Trophoblast cell (in vitro differentiated cells and primary cell): ENCODE measurements at regions not wholly inside any gene's neighbourhood (a gene's known extent, or its start where the extent isn't known, plus 50 kb on each side); places are given as distances from the start of the nearest gene placed in this dataset.

Experiments used
- DNase-seq, 2 donors: peaks; one replicate each; pipeline ENCODE4 v3.0.0-alpha.2; 2016
- H2AFZ ChIP-seq: 2 replicates; pipeline ENCODE4 v1.6.1; 2013; ENCODE audit warnings: low read length, moderate library complexity, mild to moderate bottlenecking; ENCODE audit not compliant: insufficient read depth, poor library complexity
- H2AK5ac ChIP-seq: 2 replicates; pipeline ENCODE4 v1.6.1; 2013; ENCODE audit warnings: mild to moderate bottlenecking, low read length
- H2BK120ac ChIP-seq: 2 replicates; pipeline ENCODE4 v1.6.1; 2013; ENCODE audit warnings: low read length, mild to moderate bottlenecking, moderate library complexity; ENCODE audit not compliant: insufficient read depth, poor library complexity
- H2BK12ac ChIP-seq: 2 replicates; pipeline ENCODE4 v1.6.1; 2013; ENCODE audit warnings: mild to moderate bottlenecking, low read length, moderate library complexity
- H2BK5ac ChIP-seq: 2 replicates; pipeline ENCODE4 v1.6.1; 2013; ENCODE audit warnings: low read length, low read depth, moderate library complexity, mild to moderate bottlenecking; ENCODE audit not compliant: poor library complexity
- H3K14ac ChIP-seq: 2 replicates; pipeline ENCODE4 v1.6.1; 2013; ENCODE audit warnings: mild to moderate bottlenecking, low read length
- H3K18ac ChIP-seq: 2 replicates; pipeline ENCODE4 v1.6.1; 2013; ENCODE audit warnings: mild to moderate bottlenecking, low read length
- H3K23ac ChIP-seq: 2 replicates; pipeline ENCODE4 v1.6.1; 2013; ENCODE audit warnings: low read length
- H3K27ac ChIP-seq: 2 replicates; pipeline ENCODE4 v1.5.1; 2013; ENCODE audit warnings: low read depth, mild to moderate bottlenecking, inconsistent platforms, low read length, moderate library complexity
- H3K27me3 ChIP-seq: 2 replicates; pipeline ENCODE4 v1.6.1; 2013; ENCODE audit warnings: inconsistent platforms, mild to moderate bottlenecking, low read length, moderate library complexity; ENCODE audit not compliant: insufficient read depth
- H3K36me3 ChIP-seq, 2 experiments: 1 replicate in 1 of 2; 2 replicates in 1 of 2; pipeline ENCODE4 v1.6.1; 2013; ENCODE audit warnings: low read length in 2 of 2, mild to moderate bottlenecking in 2 of 2, moderate library complexity in 1 of 2; ENCODE audit not compliant: insufficient read depth in 2 of 2, control insufficient read depth in 1 of 2
- H3K4ac ChIP-seq: 2 replicates; pipeline ENCODE4 v1.6.1; 2013; ENCODE audit warnings: low read depth, mild to moderate bottlenecking, low read length, moderate library complexity
- H3K4me1 ChIP-seq, 2 experiments: 1 replicate in 1 of 2; 2 replicates in 1 of 2; pipeline ENCODE4 v1.6.1; 2013; ENCODE audit warnings: low read length in 2 of 2, mild to moderate bottlenecking in 2 of 2, moderate library complexity in 1 of 2; ENCODE audit not compliant: insufficient read depth in 2 of 2, control insufficient read depth in 1 of 2
- H3K4me2 ChIP-seq: 2 replicates; pipeline ENCODE4 v1.6.1; 2013; ENCODE audit warnings: inconsistent platforms, mild to moderate bottlenecking, low read length, moderate library complexity
- H3K4me3 ChIP-seq: 2 replicates; pipeline ENCODE4 v1.5.1; 2013; ENCODE audit warnings: mild to moderate bottlenecking, low read depth, low read length, inconsistent platforms
- H3K79me1 ChIP-seq: one replicate; pipeline ENCODE4 v1.6.1; 2013; ENCODE audit warnings: low read length
- H3K79me2 ChIP-seq: 2 replicates; pipeline ENCODE4 v1.6.1; 2013; ENCODE audit warnings: low read length, mild to moderate bottlenecking; ENCODE audit not compliant: control insufficient read depth, insufficient read depth, poor library complexity
- H3K9ac ChIP-seq: 2 replicates; pipeline ENCODE4 v1.6.1; 2013; ENCODE audit warnings: mild to moderate bottlenecking, low read length
- H3K9me3 ChIP-seq: 2 replicates; pipeline ENCODE4 v1.6.1; 2013; ENCODE audit warnings: low read depth, mild to moderate bottlenecking, control low read depth, inconsistent platforms, low read length; ENCODE audit not compliant: insufficient read depth
- H4K12ac ChIP-seq: 2 replicates; pipeline ENCODE4 v1.6.1; 2013; ENCODE audit warnings: low read depth, mild to moderate bottlenecking, low read length, moderate library complexity
- H4K8ac ChIP-seq: 2 replicates; pipeline ENCODE4 v1.6.1; 2013; ENCODE audit warnings: low read depth, mild to moderate bottlenecking, low read length, moderate library complexity
- H4K91ac ChIP-seq: one replicate; pipeline ENCODE4 v1.6.1; 2013; ENCODE audit warnings: low read depth, mild to moderate bottlenecking, low read length, moderate library complexity
- WGBS: extraction: QIAGEN DNeasy Blood & Tissue Kit; methylation state at CpG from one replicate; pipeline ENCODE4 v1.1.7; 2013; ENCODE audit warnings: missing lambda C conversion rate; ENCODE audit not compliant: insufficient read length, insufficient coverage; ENCODE audit errors: extremely low coverage; 5-methylcytosine and 5-hydroxymethylcytosine counted together

- no peak overlapping the region for H4K12ac ChIP-seq
- H2BK12ac ChIP-seq, result no peak overlapping the region
- no peaks in the 10 kb centered on the region for H3K27me3 ChIP-seq
- H3K9me3 ChIP-seq, result no peaks in the 10 kb centered on the region
- H3K9ac ChIP-seq, result no peak overlapping the region
- no peak overlapping the region for H3K4me3 ChIP-seq
- no peaks in the 10 kb centered on the region for H3K79me2 ChIP-seq
- H3K27ac ChIP-seq, result no peak overlapping the region
- H2AFZ ChIP-seq, result no peak overlapping the region
- H3K4me2 ChIP-seq, result no peak overlapping the region
- no peaks in the 10 kb centered on the region for H3K79me1 ChIP-seq
- no peak overlapping the region for H2BK5ac ChIP-seq
- H4K91ac ChIP-seq, result no peak overlapping the region
- no peaks in the 10 kb centered on the region for H3K36me3 ChIP-seq
- no peak for DNase-seq
- no peak overlapping the region for H3K18ac ChIP-seq
- no CpG with 5 or more reads among the region's 2 CpGs for WGBS
- H3K23ac ChIP-seq, result no peak overlapping the region
- no peaks in the 10 kb centered on the region for H3K4me1 ChIP-seq
- H4K8ac ChIP-seq, result no peak overlapping the region
- H3K4ac ChIP-seq, result no peak overlapping the region
- H2AK5ac ChIP-seq, result no peak overlapping the region
- H2BK120ac ChIP-seq, result no peak overlapping the region
- H3K14ac ChIP-seq, result no peak overlapping the region
Observed at GRCh38 chr4:111696505-111696904, 448.7 kb upstream of the FAM241A start.

GRCh38 chr4:111697176-111697942 lies 447.9 kb upstream of the FAM241A start:
- H3K9me3 ChIP-seq, result no peaks in the 10 kb centered on the region
- no peak overlapping the region for H2AK5ac ChIP-seq
- no peaks in the 10 kb centered on the region for H3K79me2 ChIP-seq
- H4K91ac ChIP-seq, result no peak overlapping the region
- H4K12ac ChIP-seq, result no peak overlapping the region
- WGBS, result no CpG with 5 or more reads among the region's 2 CpGs
- no peak overlapping the region for H3K4me3 ChIP-seq
- no peak overlapping the region for H2BK5ac ChIP-seq
- H3K14ac ChIP-seq, result no peak overlapping the region
- no peak overlapping the region for H4K8ac ChIP-seq
- H3K4me1 ChIP-seq, result no peaks in the 10 kb centered on the region
- H3K79me1 ChIP-seq, result no peaks in the 10 kb centered on the region
- no peak overlapping the region for H2BK120ac ChIP-seq
- no peak overlapping the region for H3K4ac ChIP-seq
- no peak for DNase-seq
- H3K4me2 ChIP-seq, result no peak overlapping the region
- no peaks in the 10 kb centered on the region for H3K36me3 ChIP-seq
- no peak overlapping the region for H3K18ac ChIP-seq
- no peak overlapping the region for H3K27ac ChIP-seq
- H2BK12ac ChIP-seq, result no peak overlapping the region
- no peak overlapping the region for H3K23ac ChIP-seq
- no peak overlapping the region for H2AFZ ChIP-seq
- H3K27me3 ChIP-seq, result no peaks in the 10 kb centered on the region
- no peak overlapping the region for H3K9ac ChIP-seq

DNA sequence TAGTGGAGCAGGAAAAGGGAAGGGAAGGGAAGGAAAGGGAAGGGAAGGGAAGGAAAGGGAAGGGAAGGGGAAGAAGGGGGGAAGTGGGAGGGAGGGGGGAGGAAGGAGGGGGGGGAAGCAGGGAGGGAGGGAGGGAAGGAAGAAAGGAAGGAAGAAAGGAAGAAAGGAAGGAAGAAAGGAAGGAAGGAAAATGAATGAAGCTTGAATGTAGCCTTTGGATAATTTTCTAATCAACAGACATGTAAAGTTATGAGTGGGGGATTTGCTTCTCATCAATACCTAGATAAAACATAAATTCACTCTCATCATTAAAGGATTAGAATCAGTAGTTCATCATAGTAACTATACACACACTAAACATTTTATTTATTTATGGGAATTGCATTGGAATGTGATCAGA lies 446.9 kb upstream of the FAM241A start:
- H4K12ac ChIP-seq, result no peak overlapping the region
- no peak overlapping the region for H4K8ac ChIP-seq
- H3K36me3 ChIP-seq, result no peaks in the 10 kb centered on the region
- DNase-seq, result no peak
- H3K4ac ChIP-seq, result no peak overlapping the region
- H3K4me1 ChIP-seq, result no peaks in the 10 kb centered on the region
- H3K79me2 ChIP-seq, result no peaks in the 10 kb centered on the region
- H3K4me2 ChIP-seq, result no peak overlapping the region
- H2BK5ac ChIP-seq, result no peak overlapping the region
- no peak overlapping the region for H2BK12ac ChIP-seq
- no peak overlapping the region for H3K23ac ChIP-seq
- H4K91ac ChIP-seq, result no peak overlapping the region
- no peak overlapping the region for H3K27ac ChIP-seq
- no peaks in the 10 kb centered on the region for H3K27me3 ChIP-seq
- no peak overlapping the region for H3K4me3 ChIP-seq
- H2BK120ac ChIP-seq, result no peak overlapping the region
- H2AK5ac ChIP-seq, result no peak overlapping the region
- no peaks in the 10 kb centered on the region for H3K79me1 ChIP-seq
- no peak overlapping the region for H3K14ac ChIP-seq
- H3K9me3 ChIP-seq, result no peaks in the 10 kb centered on the region
- H3K9ac ChIP-seq, result no peak overlapping the region
- no peak overlapping the region for H2AFZ ChIP-seq
- H3K18ac ChIP-seq, result no peak overlapping the region

DNA sequence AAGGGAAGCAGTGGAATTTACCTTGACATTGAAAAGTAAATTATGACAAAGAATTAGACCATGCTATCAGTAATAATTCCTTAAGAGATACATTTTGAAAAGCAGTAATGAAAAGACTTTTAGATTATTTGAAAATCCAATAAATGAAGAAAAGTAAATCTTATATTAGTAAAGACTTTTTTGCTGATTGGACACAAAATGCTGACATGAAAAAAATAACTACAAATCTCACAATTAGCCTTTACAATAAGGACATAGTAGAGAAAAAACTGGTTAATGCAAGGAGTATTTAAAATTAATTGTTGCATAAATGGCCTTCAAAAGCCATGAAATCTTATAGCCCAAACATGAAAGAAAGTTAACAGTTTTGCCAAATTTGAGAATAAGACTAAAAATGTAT lies 446.1 kb upstream of the FAM241A start:
- no peak overlapping the region for H4K8ac ChIP-seq
- H3K79me1 ChIP-seq, result no peaks in the 10 kb centered on the region
- no peaks in the 10 kb centered on the region for H3K9me3 ChIP-seq
- H3K9ac ChIP-seq, result no peak overlapping the region
- no peak overlapping the region for H3K4me3 ChIP-seq
- H2AFZ ChIP-seq, result no peak overlapping the region
- H3K79me2 ChIP-seq, result no peaks in the 10 kb centered on the region
- no peak overlapping the region for H3K23ac ChIP-seq
- no peaks in the 10 kb centered on the region for H3K27me3 ChIP-seq
- H4K91ac ChIP-seq, result no peak overlapping the region
- H2BK5ac ChIP-seq, result no peak overlapping the region
- H3K4me1 ChIP-seq, result no peaks in the 10 kb centered on the region
- H3K4ac ChIP-seq, result no peak overlapping the region
- H3K27ac ChIP-seq, result no peak overlapping the region
- H3K36me3 ChIP-seq, result no peaks in the 10 kb centered on the region
- no peak overlapping the region for H3K14ac ChIP-seq
- no peak overlapping the region for H4K12ac ChIP-seq
- DNase-seq, result no peak
- no peak overlapping the region for H3K18ac ChIP-seq
- H2BK12ac ChIP-seq, result no peak overlapping the region
- no peak overlapping the region for H3K4me2 ChIP-seq
- no peak overlapping the region for H2AK5ac ChIP-seq
- no peak overlapping the region for H2BK120ac ChIP-seq
